ENCODE measurements at regions not wholly inside any gene's neighbourhood (a gene's known extent, or its start where the extent isn't known, plus 50 kb on each side); places are given as distances from the start of the nearest gene placed in this dataset.

DNA sequence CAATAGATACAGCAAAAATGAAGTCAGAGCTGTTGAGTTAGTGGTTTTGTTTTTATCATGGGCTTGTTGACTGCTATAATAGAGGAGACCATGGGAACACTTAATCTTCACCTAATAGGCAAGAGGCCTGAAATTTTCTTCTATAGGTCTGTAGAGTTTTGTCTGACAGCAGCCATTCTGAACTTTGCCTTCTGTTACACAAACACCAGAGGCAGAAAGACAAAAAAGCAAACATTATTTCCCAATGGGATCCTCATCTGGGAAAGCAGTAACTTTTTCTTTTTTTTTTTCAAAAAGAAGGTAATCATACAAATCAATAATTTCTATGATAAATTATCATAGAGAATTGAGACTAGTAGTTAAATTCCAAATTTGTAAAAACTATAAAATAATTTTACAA is 494.1 kb downstream of the TOX3 start:
- TF ChIP-seq CTCF (IDR thresholded peaks at IDR 0.05): no peak
- Histone ChIP-seq H3K27ac (no peak overlapping the region), H3K36me3 (no peaks in the 10 kb centered on the region), H3K4me3 (ENCODE audit: low read depth in 1 of 2, low read length in 1 of 2) (no peak overlapping the region), H3K27me3 (no peaks in the 10 kb centered on the region), H3K4me1 (ENCODE audit: control insufficient read depth in 1 of 2, insufficient read depth in 1 of 2, low read depth in 1 of 2, low read length in 1 of 2) (no peaks in the 10 kb centered on the region), H3K9me3 (no peaks in the 10 kb centered on the region)

GRCh38 chr16:52051414-52052172 is 495.4 kb downstream of the TOX3 start:
- Histone ChIP-seq H3K36me3 (no peaks in the 10 kb centered on the region), H3K4me3 (ENCODE audit: low read depth in 1 of 2, low read length in 1 of 2) (no peak overlapping the region), H3K27ac (no peak overlapping the region), H3K27me3 (no peaks in the 10 kb centered on the region), H3K4me1 (ENCODE audit: control insufficient read depth in 1 of 2, insufficient read depth in 1 of 2, low read depth in 1 of 2, low read length in 1 of 2) (no peaks in the 10 kb centered on the region), H3K9me3 (no peaks in the 10 kb centered on the region)
- no peak for TF ChIP-seq CTCF (IDR thresholded peaks at IDR 0.05)

- H3K36me3 ChIP-seq: no peaks in the 10 kb centered on the region
- H3K9me3 ChIP-seq: no peaks in the 10 kb centered on the region
- no peaks in the 10 kb centered on the region for H3K27me3 ChIP-seq
- no peaks in the 10 kb centered on the region for H3K4me1 ChIP-seq (ENCODE audit: control insufficient read depth in 1 of 2, insufficient read depth in 1 of 2, low read depth in 1 of 2, low read length in 1 of 2)
- no peak overlapping the region for H3K4me3 ChIP-seq (ENCODE audit: low read depth in 1 of 2, low read length in 1 of 2)
- H3K27ac ChIP-seq: no peak overlapping the region
- TF ChIP-seq CTCF (IDR thresholded peaks at IDR 0.05): no peak
These were observed 496.5 kb downstream of the TOX3 start for GRCh38 chr16:52050418-52050817.

- Histone ChIP-seq H3K27ac (no peak overlapping the region), H3K4me3 (ENCODE audit: low read depth in 1 of 2, low read length in 1 of 2) (no peak overlapping the region), H3K9me3 (no peaks in the 10 kb centered on the region), H3K27me3 (no peaks in the 10 kb centered on the region), H3K4me1 (ENCODE audit: control insufficient read depth in 1 of 2, insufficient read depth in 1 of 2, low read depth in 1 of 2, low read length in 1 of 2) (no peaks in the 10 kb centered on the region), H3K36me3 (no peaks in the 10 kb centered on the region)
- TF ChIP-seq CTCF (IDR thresholded peaks at IDR 0.05): no peak
These were observed 511.5 kb downstream of the TOX3 start for GRCh38 chr16:52035436-52035835.

- H3K4me1 ChIP-seq (ENCODE audit: control insufficient read depth in 1 of 2, insufficient read depth in 1 of 2, low read depth in 1 of 2, low read length in 1 of 2): no peaks in the 10 kb centered on the region
- no peaks in the 10 kb centered on the region for H3K36me3 ChIP-seq
- no peak overlapping the region for H3K27ac ChIP-seq
- H3K27me3 ChIP-seq: no peaks in the 10 kb centered on the region
- H3K4me3 ChIP-seq (ENCODE audit: low read depth in 1 of 2, low read length in 1 of 2): no peak overlapping the region
- no peak for TF ChIP-seq CTCF (IDR thresholded peaks at IDR 0.05)
- no peaks in the 10 kb centered on the region for H3K9me3 ChIP-seq
These were observed 512.1 kb downstream of the TOX3 start for GRCh38 chr16:52034830-52035229.
